ENCODE measurements at regions not wholly inside any gene's neighbourhood (a gene's known extent, or its start where the extent isn't known, plus 50 kb on each side); places are given as distances from the start of the nearest gene placed in this dataset.

- Histone ChIP-seq H3K36me3 (ENCODE audit: control insufficient read depth, insufficient read depth, low read length) (no peaks in the 10 kb centered on the region), H3K27me3 (ENCODE audit: control insufficient read depth, insufficient read depth, low read length) (no peaks in the 10 kb centered on the region), H3K4me3 (ENCODE audit: low read depth, low read length) (no peak overlapping the region)
- TF ChIP-seq CTCF (IDR thresholded peaks at IDR 0.05; ENCODE audit: insufficient read depth, low read length, severe bottlenecking), result no peak
- FAIRE-seq (no peak), DNase-seq (ENCODE audit: low read depth) (no peak)
Measured at GRCh38 chr10:64014281-64014680, 493.1 kb downstream of the REEP3 start.

- TF ChIP-seq CTCF (IDR thresholded peaks at IDR 0.05; ENCODE audit: insufficient read depth, low read length, severe bottlenecking), result no peak
- no peak for DNase-seq (ENCODE audit: low read depth)
- no peak for FAIRE-seq
- H3K27me3 ChIP-seq (ENCODE audit: control insufficient read depth, insufficient read depth, low read length), result no peaks in the 10 kb centered on the region
- no peaks in the 10 kb centered on the region for H3K36me3 ChIP-seq (ENCODE audit: control insufficient read depth, insufficient read depth, low read length)
- H3K4me3 ChIP-seq (ENCODE audit: low read depth, low read length), result no peak overlapping the region
Measured at GRCh38 chr10:64023926-64024470, 502.8 kb downstream of the REEP3 start.

- Histone ChIP-seq H3K4me3 (ENCODE audit: low read depth, low read length) (no peak overlapping the region), H3K27me3 (ENCODE audit: control insufficient read depth, insufficient read depth, low read length) (no peaks in the 10 kb centered on the region), H3K36me3 (ENCODE audit: control insufficient read depth, insufficient read depth, low read length) (no peaks in the 10 kb centered on the region)
- TF ChIP-seq CTCF (IDR thresholded peaks at IDR 0.05; ENCODE audit: insufficient read depth, low read length, severe bottlenecking), result no peak
- DNase-seq (ENCODE audit: low read depth) (no peak), FAIRE-seq (no peak)
Measured at GRCh38 chr10:64033711-64034110, 512.5 kb downstream of the REEP3 start.

GRCh38 chr10:64036321-64036930 lies 515.2 kb downstream of the REEP3 start:
- Histone ChIP-seq H3K4me3 (ENCODE audit: low read depth, low read length) (no peak overlapping the region), H3K27me3 (ENCODE audit: control insufficient read depth, insufficient read depth, low read length) (no peaks in the 10 kb centered on the region), H3K36me3 (ENCODE audit: control insufficient read depth, insufficient read depth, low read length) (no peaks in the 10 kb centered on the region)
- DNase-seq (ENCODE audit: low read depth), result no peak
- TF ChIP-seq CTCF (IDR thresholded peaks at IDR 0.05; ENCODE audit: insufficient read depth, low read length, severe bottlenecking), result no peak
- FAIRE-seq, result no peak

GRCh38 chr10:64037071-64037661 lies 516.0 kb downstream of the REEP3 start:
- no peak for DNase-seq (ENCODE audit: low read depth)
- H3K4me3 ChIP-seq (ENCODE audit: low read depth, low read length), result no peak overlapping the region
- no peaks in the 10 kb centered on the region for H3K36me3 ChIP-seq (ENCODE audit: control insufficient read depth, insufficient read depth, low read length)
- no peaks in the 10 kb centered on the region for H3K27me3 ChIP-seq (ENCODE audit: control insufficient read depth, insufficient read depth, low read length)
- no peak for FAIRE-seq
- TF ChIP-seq CTCF (IDR thresholded peaks at IDR 0.05; ENCODE audit: insufficient read depth, low read length, severe bottlenecking), result no peak

Data from bronchial epithelial cell (primary cell).